ENCODE measurements at regions not wholly inside any gene's neighbourhood (a gene's known extent, or its start where the extent isn't known, plus 50 kb on each side); places are given as distances from the start of the nearest gene placed in this dataset.

GRCh38 chr12:34339922-34340321 lies 317.6 kb downstream of the ALG10 start:
- Histone ChIP-seq H3K27ac (ENCODE audit: low read depth, low read length) (no peak overlapping the region), H3K27me3 (ENCODE audit: control insufficient read depth in 3 of 3, insufficient read depth in 3 of 3, low read length in 3 of 3) (no peaks in the 10 kb centered on the region), H3K4me3 (ENCODE audit: low read length in 3 of 3) (no peak overlapping the region), H3K9me3 (ENCODE audit: control insufficient read depth in 3 of 3, low read length in 3 of 3) (no peaks in the 10 kb centered on the region), H3K36me3 (ENCODE audit: control insufficient read depth in 3 of 3, insufficient read depth in 3 of 3, low read length in 3 of 3) (no peaks in the 10 kb centered on the region), H3K9ac (ENCODE audit: low read depth in 1 of 3, low read length in 3 of 3) (no peak overlapping the region), H3K4me1 (ENCODE audit: control insufficient read depth in 3 of 3, insufficient read depth in 3 of 3, low read length in 3 of 3) (no peaks in the 10 kb centered on the region)

- H3K27ac ChIP-seq (ENCODE audit: low read depth, low read length): no peak overlapping the region
- H3K27me3 ChIP-seq (ENCODE audit: control insufficient read depth in 3 of 3, insufficient read depth in 3 of 3, low read length in 3 of 3): peaks cover 0 to under 1% (median 0%) of the 10 kb centered on the region in 3 donors
- no peak overlapping the region for H3K9ac ChIP-seq (ENCODE audit: low read depth in 1 of 3, low read length in 3 of 3)
- H3K4me3 ChIP-seq (ENCODE audit: low read length in 3 of 3): no peak overlapping the region
- H3K9me3 ChIP-seq (ENCODE audit: control insufficient read depth in 3 of 3, low read length in 3 of 3): no peaks in the 10 kb centered on the region
- no peaks in the 10 kb centered on the region for H3K36me3 ChIP-seq (ENCODE audit: control insufficient read depth in 3 of 3, insufficient read depth in 3 of 3, low read length in 3 of 3)
- H3K4me1 ChIP-seq (ENCODE audit: control insufficient read depth in 3 of 3, insufficient read depth in 3 of 3, low read length in 3 of 3): no peaks in the 10 kb centered on the region
These were observed 318.5 kb downstream of the ALG10 start for GRCh38 chr12:34340534-34341361.

- Histone ChIP-seq H3K9me3 (ENCODE audit: control insufficient read depth in 3 of 3, low read length in 3 of 3) (no peaks in the 10 kb centered on the region), H3K4me1 (ENCODE audit: control insufficient read depth in 3 of 3, insufficient read depth in 3 of 3, low read length in 3 of 3) (no peaks in the 10 kb centered on the region), H3K36me3 (ENCODE audit: control insufficient read depth in 3 of 3, insufficient read depth in 3 of 3, low read length in 3 of 3) (no peaks in the 10 kb centered on the region), H3K27me3 (ENCODE audit: control insufficient read depth in 3 of 3, insufficient read depth in 3 of 3, low read length in 3 of 3) (peaks cover 0 to 4% (median 0%) of the 10 kb centered on the region in 3 donors), H3K27ac (ENCODE audit: low read depth, low read length) (no peak overlapping the region), H3K9ac (ENCODE audit: low read depth in 1 of 3, low read length in 3 of 3) (no peak overlapping the region), H3K4me3 (ENCODE audit: low read length in 3 of 3) (no peak overlapping the region)
These were observed 319.1 kb downstream of the ALG10 start for GRCh38 chr12:34341362-34341733.

GRCh38 chr12:34342048-34342447 lies 319.8 kb downstream of the ALG10 start:
- H3K27me3 ChIP-seq (ENCODE audit: control insufficient read depth in 3 of 3, insufficient read depth in 3 of 3, low read length in 3 of 3): peaks cover 0 to 4% (median 0%) of the 10 kb centered on the region in 3 donors
- H3K9me3 ChIP-seq (ENCODE audit: control insufficient read depth in 3 of 3, low read length in 3 of 3): peaks cover 0 to 2% (median 0%) of the 10 kb centered on the region in 3 donors
- H3K4me1 ChIP-seq (ENCODE audit: control insufficient read depth in 3 of 3, insufficient read depth in 3 of 3, low read length in 3 of 3): no peaks in the 10 kb centered on the region
- H3K9ac ChIP-seq (ENCODE audit: low read depth in 1 of 3, low read length in 3 of 3): no peak overlapping the region
- no peaks in the 10 kb centered on the region for H3K36me3 ChIP-seq (ENCODE audit: control insufficient read depth in 3 of 3, insufficient read depth in 3 of 3, low read length in 3 of 3)
- H3K27ac ChIP-seq (ENCODE audit: low read depth, low read length): no peak overlapping the region
- no peak overlapping the region for H3K4me3 ChIP-seq (ENCODE audit: low read length in 3 of 3)

- Histone ChIP-seq H3K36me3 (ENCODE audit: control insufficient read depth in 3 of 3, insufficient read depth in 3 of 3, low read length in 3 of 3) (no peaks in the 10 kb centered on the region), H3K27me3 (ENCODE audit: control insufficient read depth in 3 of 3, insufficient read depth in 3 of 3, low read length in 3 of 3) (peaks cover 0 to 4% (median 0%) of the 10 kb centered on the region in 3 donors), H3K4me3 (ENCODE audit: low read length in 3 of 3) (no peak overlapping the region), H3K9me3 (ENCODE audit: control insufficient read depth in 3 of 3, low read length in 3 of 3) (peaks cover 0 to 2% (median 0%) of the 10 kb centered on the region in 3 donors), H3K4me1 (ENCODE audit: control insufficient read depth in 3 of 3, insufficient read depth in 3 of 3, low read length in 3 of 3) (no peaks in the 10 kb centered on the region), H3K9ac (ENCODE audit: low read depth in 1 of 3, low read length in 3 of 3) (no peak overlapping the region), H3K27ac (ENCODE audit: low read depth, low read length) (no peak overlapping the region)
These were observed 321.0 kb downstream of the ALG10 start for GRCh38 chr12:34343345-34343744.

- H3K27ac ChIP-seq (ENCODE audit: low read depth, low read length): no peak overlapping the region
- H3K4me3 ChIP-seq (ENCODE audit: low read length in 3 of 3): no peak overlapping the region
- no peaks in the 10 kb centered on the region for H3K4me1 ChIP-seq (ENCODE audit: control insufficient read depth in 3 of 3, insufficient read depth in 3 of 3, low read length in 3 of 3)
- H3K9ac ChIP-seq (ENCODE audit: low read depth in 1 of 3, low read length in 3 of 3): no peak overlapping the region
- peaks cover 0 to 2% (median 0%) of the 10 kb centered on the region in 3 donors for H3K9me3 ChIP-seq (ENCODE audit: control insufficient read depth in 3 of 3, low read length in 3 of 3)
- H3K27me3 ChIP-seq (ENCODE audit: control insufficient read depth in 3 of 3, insufficient read depth in 3 of 3, low read length in 3 of 3): peaks cover 0 to 4% (median 0%) of the 10 kb centered on the region in 3 donors
- no peaks in the 10 kb centered on the region for H3K36me3 ChIP-seq (ENCODE audit: control insufficient read depth in 3 of 3, insufficient read depth in 3 of 3, low read length in 3 of 3)
These were observed 321.5 kb downstream of the ALG10 start for GRCh38 chr12:34343766-34344165.

- Histone ChIP-seq H3K4me1 (ENCODE audit: control insufficient read depth in 3 of 3, insufficient read depth in 3 of 3, low read length in 3 of 3) (no peaks in the 10 kb centered on the region), H3K27me3 (ENCODE audit: control insufficient read depth in 3 of 3, insufficient read depth in 3 of 3, low read length in 3 of 3) (peaks cover 0 to 4% (median 0%) of the 10 kb centered on the region in 3 donors), H3K27ac (ENCODE audit: low read depth, low read length) (no peak overlapping the region), H3K36me3 (ENCODE audit: control insufficient read depth in 3 of 3, insufficient read depth in 3 of 3, low read length in 3 of 3) (no peaks in the 10 kb centered on the region), H3K9me3 (ENCODE audit: control insufficient read depth in 3 of 3, low read length in 3 of 3) (peaks cover 0 to 2% (median 0%) of the 10 kb centered on the region in 3 donors), H3K4me3 (ENCODE audit: low read length in 3 of 3) (no peak overlapping the region), H3K9ac (ENCODE audit: low read depth in 1 of 3, low read length in 3 of 3) (no peak overlapping the region)
These were observed 322.7 kb downstream of the ALG10 start for GRCh38 chr12:34344851-34345522.

- peaks cover 0 to 2% (median 0%) of the 10 kb centered on the region in 3 donors for H3K9me3 ChIP-seq (ENCODE audit: control insufficient read depth in 3 of 3, low read length in 3 of 3)
- no peak overlapping the region for H3K9ac ChIP-seq (ENCODE audit: low read depth in 1 of 3, low read length in 3 of 3)
- no peaks in the 10 kb centered on the region for H3K4me1 ChIP-seq (ENCODE audit: control insufficient read depth in 3 of 3, insufficient read depth in 3 of 3, low read length in 3 of 3)
- no peak overlapping the region for H3K4me3 ChIP-seq (ENCODE audit: low read length in 3 of 3)
- H3K27me3 ChIP-seq (ENCODE audit: control insufficient read depth in 3 of 3, insufficient read depth in 3 of 3, low read length in 3 of 3): peaks cover 0 to 4% (median 0%) of the 10 kb centered on the region in 3 donors
- no peak overlapping the region for H3K27ac ChIP-seq (ENCODE audit: low read depth, low read length)
- no peaks in the 10 kb centered on the region for H3K36me3 ChIP-seq (ENCODE audit: control insufficient read depth in 3 of 3, insufficient read depth in 3 of 3, low read length in 3 of 3)
These were observed 323.5 kb downstream of the ALG10 start for GRCh38 chr12:34345801-34346200.

GRCh38 chr12:34346372-34347034 lies 324.2 kb downstream of the ALG10 start:
- H3K4me1 ChIP-seq (ENCODE audit: control insufficient read depth in 3 of 3, insufficient read depth in 3 of 3, low read length in 3 of 3): no peaks in the 10 kb centered on the region
- no peaks in the 10 kb centered on the region for H3K36me3 ChIP-seq (ENCODE audit: control insufficient read depth in 3 of 3, insufficient read depth in 3 of 3, low read length in 3 of 3)
- peaks cover 0 to 2% (median 0%) of the 10 kb centered on the region in 3 donors for H3K9me3 ChIP-seq (ENCODE audit: control insufficient read depth in 3 of 3, low read length in 3 of 3)
- no peak overlapping the region for H3K9ac ChIP-seq (ENCODE audit: low read depth in 1 of 3, low read length in 3 of 3)
- H3K4me3 ChIP-seq (ENCODE audit: low read length in 3 of 3): no peak overlapping the region
- no peak overlapping the region for H3K27ac ChIP-seq (ENCODE audit: low read depth, low read length)
- peaks cover 0 to 4% (median 0%) of the 10 kb centered on the region in 3 donors for H3K27me3 ChIP-seq (ENCODE audit: control insufficient read depth in 3 of 3, insufficient read depth in 3 of 3, low read length in 3 of 3)

Measured in skeletal muscle tissue (tissue), 3 donors.